GM12878 (cell line): ENCODE measurements at regions not wholly inside any gene's neighbourhood (a gene's known extent, or its start where the extent isn't known, plus 50 kb on each side); places are given as distances from the start of the nearest gene placed in this dataset.

Source experiments
- ATAC-seq: fragments of 200-7000 bp; cut with Tn5 transposase; 3 replicates; pipeline ENCODE4 v1.9.1; 2020; ENCODE audit warnings: mild to moderate bottlenecking, moderate library complexity
- BruUV-seq: library from RNA; stranded (reverse); fragments of 400-500 nt; replicated peaks from 2 replicates; lab custom pipeline; 2021; lab: Mats Ljungman, UMichigan
- CTCF ChIA-PET: fragments of 300-600 bp; sonication (Branson Sonifier 250); formaldehyde crosslinking; extraction: SDS; loops from one replicate; lab custom pipeline; 2021; ENCODE audit warnings: inconsistent platforms; lab: Yijun Ruan, JAX
- POLR2A ChIA-PET: fragments of 350-600 bp; formaldehyde crosslinking; extraction: SDS; loops from one replicate; lab custom pipeline; 2021; ENCODE audit warnings: inconsistent platforms; lab: Charles Lee
- RAD21 ChIA-PET: fragments of 300-600 bp; sonication (Branson Sonifier 250); formaldehyde crosslinking; loops from one replicate; lab custom pipeline; 2023; ENCODE audit warnings: antibody characterized with exemption; ENCODE audit not compliant: unreplicated experiment; lab: Charles Lee
- SMC1A ChIA-PET: fragments of 300-600 bp; sonication (Branson Sonifier 250); formaldehyde crosslinking; loops from one replicate; lab custom pipeline; 2023; ENCODE audit not compliant: unreplicated experiment, uncharacterized antibody; lab: Charles Lee
- DNase-seq: peaks from one replicate; pipeline ENCODE4 v3.0.0-alpha.2; 2011; ENCODE audit warnings: low read depth, low spot score
- FAIRE-seq: peaks from 3 replicates; lab custom pipeline; 2011; peaks lifted over from hg19 to GRCh38; lab: Jason Lieb, UNC
- H2AFZ ChIP-seq: 2 replicates; pipeline ENCODE4 v1.6.0; 2011; ENCODE audit warnings: low read depth, low read length, control low read depth; ENCODE audit not compliant: control insufficient read depth
- H3K27ac ChIP-seq: 2 replicates; pipeline ENCODE4 v1.5.1; 2011; ENCODE audit warnings: control low read depth; ENCODE audit not compliant: control insufficient read depth, insufficient read depth
- H3K27me3 ChIP-seq, 2 experiments: replicated peaks in 1 of 2; 2 replicates each; pipeline versions ENCODE4 v1.6.0 to v1.6.1; 2011; ENCODE audit warnings: low read length in 1 of 2; ENCODE audit not compliant: control insufficient read depth in 2 of 2, insufficient read depth in 2 of 2
- H3K36me3 ChIP-seq, 2 experiments: 2 replicates each; pipeline ENCODE4 v1.5.1; 2011; ENCODE audit warnings: low read length in 1 of 2; ENCODE audit not compliant: control insufficient read depth in 2 of 2, insufficient read depth in 2 of 2
- H3K4me1 ChIP-seq: 2 replicates; pipeline ENCODE4 v1.6.1; 2011; ENCODE audit warnings: mild to moderate bottlenecking, low read length, moderate library complexity, mixed read lengths; ENCODE audit not compliant: control insufficient read depth, insufficient read depth
- H3K4me2 ChIP-seq: 2 replicates; pipeline ENCODE4 v1.6.0; 2011; ENCODE audit warnings: control low read depth; ENCODE audit not compliant: control insufficient read depth, insufficient read depth
- H3K4me3 ChIP-seq: fragments of 200-600 bp; sonication (generic); 2 replicates; pipeline ENCODE4 v1.5.1; 2016
- H3K79me2 ChIP-seq: 2 replicates; pipeline ENCODE4 v1.6.0; 2011; ENCODE audit warnings: low read length; ENCODE audit not compliant: control insufficient read depth, insufficient read depth
- H3K9ac ChIP-seq: 2 replicates; pipeline ENCODE4 v1.8.0; 2011; ENCODE audit warnings: low read length, control low read depth, mixed read lengths; ENCODE audit not compliant: control insufficient read depth, insufficient read depth
- H3K9me3 ChIP-seq: replicated peaks from 3 replicates; pipeline ENCODE4 v1.5.1; 2011; ENCODE audit warnings: mild to moderate bottlenecking, low read length; ENCODE audit not compliant: control insufficient read depth, insufficient read depth
- H4K20me1 ChIP-seq: 2 replicates; pipeline ENCODE4 v1.6.0; 2011; ENCODE audit not compliant: control insufficient read depth, insufficient read depth
- CREM ChIP-seq: IDR thresholded peaks from 2 replicates; pipeline ENCODE4 v1.6.1; 2014; ENCODE audit warnings: antibody characterized with exemption, low read depth
- PAX5 ChIP-seq: IDR thresholded peaks from 2 replicates; pipeline ENCODE4 v1.6.1; 2011; ENCODE audit warnings: low read depth, low read length, borderline replicate concordance
- RB1 ChIP-seq: fragments of 450-650 bp; formaldehyde crosslinking; IDR thresholded peaks from 2 replicates; pipeline ENCODE4 v1.6.1; 2017; ENCODE audit warnings: mild to moderate bottlenecking, borderline replicate concordance
- RBBP5 ChIP-seq: fragments of 200-600 bp; sonication (generic); conservative IDR thresholded peaks from 2 replicates; pipeline ENCODE4 v1.6.1; 2016
- RCOR1 ChIP-seq: conservative IDR thresholded peaks from 2 replicates; pipeline ENCODE4 v1.6.1; 2012; ENCODE audit warnings: low read depth, low read length, improper control_type of control experiment
- SREBF2 ChIP-seq: IDR thresholded peaks from 2 replicates; pipeline ENCODE4 v1.6.1; 2012; ENCODE audit warnings: mild to moderate bottlenecking, low read length
- TBL1XR1 ChIP-seq: IDR thresholded peaks from 2 replicates; pipeline ENCODE4 v1.6.1; 2012; ENCODE audit warnings: low read depth, low read length, improper control_type of control experiment
- ZNF24 ChIP-seq: fragments of 450-650 bp; IDR thresholded peaks from 2 replicates; pipeline ENCODE4 v1.6.1; 2017; ENCODE audit warnings: antibody characterized with exemption, mild to moderate bottlenecking
- WGBS: methylation state at CpG from one replicate; pipeline ENCODE4 v1.1.6; 2016; ENCODE audit warnings: low lambda C conversion rate; ENCODE audit not compliant: insufficient replicate concordance, insufficient coverage; ENCODE audit errors: missing lambda C conversion rate; 5-methylcytosine and 5-hydroxymethylcytosine counted together
- in situ Hi-C: fragments of 300-500 bp; cut with MboI; formaldehyde crosslinking; loops from 9 replicates; pipeline ENCODE4 v1.14.3; 2018; ENCODE audit warnings: mixed read lengths
- intact Hi-C: fragments of 100-400 bp; cut with micrococcal nuclease; formaldehyde crosslinking; loops from one replicate; pipeline ENCODE4 v1.14.2; 2022; ENCODE audit not compliant: unreplicated experiment
- TF ChIP-seq, protein P1 (sequence below): fragments of 450-650 bp; IDR thresholded peaks from 2 replicates; pipeline ENCODE4 v1.6.1; 2018; ENCODE audit warnings: mild to moderate bottlenecking, low read depth, moderate library complexity; ENCODE audit not compliant: partially characterized antibody

DNA sequence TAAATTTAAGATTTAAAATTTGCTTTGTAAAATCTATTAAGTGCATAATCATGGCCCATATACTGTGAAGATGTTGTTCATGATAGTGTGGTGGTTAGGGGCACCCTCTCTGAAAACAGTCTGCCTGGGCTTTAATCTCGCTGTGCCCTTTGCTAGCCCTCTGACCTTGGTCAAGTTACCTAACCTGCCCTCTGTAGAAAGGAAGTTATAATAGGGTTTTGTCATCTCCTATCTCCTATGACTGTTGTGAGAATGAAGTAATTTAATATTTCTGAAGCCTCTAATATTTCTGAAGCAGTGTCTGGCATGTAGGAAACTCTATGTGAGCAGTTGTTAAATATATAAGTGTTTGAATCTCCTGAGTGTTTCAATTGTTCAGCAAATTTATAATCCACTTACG is 116.6 kb upstream of the IVNS1ABP start:
- BruUV-seq, result no TSS peak
- Histone ChIP-seq H3K4me2 (no peak overlapping the region), H3K36me3 (no peaks in the 10 kb centered on the region), H3K27ac (no peak overlapping the region), H3K9me3 (no peaks in the 10 kb centered on the region; the same call in 2 of the 3 replicates), H3K79me2 (no peaks in the 10 kb centered on the region), H2AFZ (no peak overlapping the region), H3K27me3 (no peaks in the 10 kb centered on the region), H3K4me1 (no peaks in the 10 kb centered on the region), H4K20me1 (no peaks in the 10 kb centered on the region), H3K9ac (no peak overlapping the region), H3K4me3 (no peak overlapping the region)
- ATAC-seq (no peak), FAIRE-seq (no peak), DNase-seq (no peak)
- in situ Hi-C loops, result no loop called here
- WGBS, result 36% methylated on average over 2 of the region's 2 CpGs
- CTCF ChIA-PET, result interaction anchor here (1.0 kb wide), 1 partner anchor 162 kb away, joined by 3 read pairs; no protein-coding TSS in a partner anchor
- intact Hi-C loops, result no loop called here
- TF ChIP-seq RB1 (no peak), TBL1XR1 (no peak), SREBF2 (no peak), PAX5 (no peak), RBBP5 (no peak), RCOR1 (no peak), CREM (no peak), ZNF24 (no peak)
- TF ChIP-seq, protein P1, sequence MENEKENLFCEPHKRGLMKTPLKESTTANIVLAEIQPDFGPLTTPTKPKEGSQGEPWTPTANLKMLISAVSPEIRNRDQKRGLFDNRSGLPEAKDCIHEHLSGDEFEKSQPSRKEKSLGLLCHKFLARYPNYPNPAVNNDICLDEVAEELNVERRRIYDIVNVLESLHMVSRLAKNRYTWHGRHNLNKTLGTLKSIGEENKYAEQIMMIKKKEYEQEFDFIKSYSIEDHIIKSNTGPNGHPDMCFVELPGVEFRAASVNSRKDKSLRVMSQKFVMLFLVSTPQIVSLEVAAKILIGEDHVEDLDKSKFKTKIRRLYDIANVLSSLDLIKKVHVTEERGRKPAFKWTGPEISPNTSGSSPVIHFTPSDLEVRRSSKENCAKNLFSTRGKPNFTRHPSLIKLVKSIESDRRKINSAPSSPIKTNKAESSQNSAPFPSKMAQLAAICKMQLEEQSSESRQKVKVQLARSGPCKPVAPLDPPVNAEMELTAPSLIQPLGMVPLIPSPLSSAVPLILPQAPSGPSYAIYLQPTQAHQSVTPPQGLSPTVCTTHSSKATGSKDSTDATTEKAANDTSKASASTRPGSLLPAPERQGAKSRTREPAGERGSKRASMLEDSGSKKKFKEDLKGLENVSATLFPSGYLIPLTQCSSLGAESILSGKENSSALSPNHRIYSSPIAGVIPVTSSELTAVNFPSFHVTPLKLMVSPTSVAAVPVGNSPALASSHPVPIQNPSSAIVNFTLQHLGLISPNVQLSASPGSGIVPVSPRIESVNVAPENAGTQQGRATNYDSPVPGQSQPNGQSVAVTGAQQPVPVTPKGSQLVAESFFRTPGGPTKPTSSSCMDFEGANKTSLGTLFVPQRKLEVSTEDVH, result no peak
- RAD21 ChIA-PET, result no interaction called here
- SMC1A ChIA-PET, result no interaction called here
- POLR2A ChIA-PET, result no interaction called here
